NK-92 treated with Interleukin-12 subunit alpha and Interleukin-12 subunit beta, amount 100 ng/mL, for 24 hours (cell line): ENCODE measurements at regions not wholly inside any gene's neighbourhood (a gene's known extent, or its start where the extent isn't known, plus 50 kb on each side); places are given as distances from the start of the nearest gene placed in this dataset.

ENCODE experiments used
- DNase-seq: peaks from one replicate; lab custom pipeline; 2025; lab: John Stamatoyannopoulos, UW

DNA sequence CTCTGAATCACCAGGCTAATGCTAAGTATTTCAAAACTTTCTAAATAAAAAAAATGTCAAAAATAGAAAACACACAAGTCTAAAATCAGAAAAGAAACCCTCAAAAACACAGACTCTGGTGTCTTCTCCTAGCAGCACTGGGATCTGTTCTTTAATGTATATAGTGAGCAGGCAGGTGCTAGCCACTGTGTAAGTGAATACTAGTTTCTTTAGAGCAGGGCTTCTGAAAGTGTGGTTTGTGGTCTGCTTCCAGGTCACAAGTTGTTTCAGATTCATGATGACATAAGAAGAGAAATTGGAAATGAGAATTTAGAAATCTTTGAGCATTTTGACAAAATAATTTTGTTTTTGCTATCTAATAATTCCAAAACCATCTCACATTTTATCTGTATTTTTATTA, 763.1 kb downstream of the USP25 start:
- DNase-seq = no peak

GRCh38 chr21:16496609-16497008, 766.8 kb downstream of the USP25 start:
- DNase-seq = no peak

DNA sequence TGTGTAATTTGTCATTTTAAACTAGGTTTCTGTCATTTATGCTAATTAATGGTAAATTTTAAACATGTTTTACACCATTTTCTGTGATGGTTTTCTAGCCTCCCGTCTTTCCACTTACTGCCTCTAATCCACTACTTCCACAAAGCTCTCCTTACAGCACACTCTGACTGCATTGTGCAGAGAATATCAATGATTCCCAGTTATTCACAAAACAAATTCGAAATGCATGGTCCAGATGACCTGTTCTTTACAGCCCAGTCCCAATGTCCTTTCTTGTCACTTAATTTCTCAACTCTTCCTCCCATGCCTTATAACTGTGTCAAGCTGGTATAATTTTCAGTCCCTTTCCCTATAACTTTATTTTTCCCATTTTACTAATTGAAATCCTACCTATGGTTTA, 770.5 kb downstream of the USP25 start:
- DNase-seq = no peak

- no peak for DNase-seq
Observed at GRCh38 chr21:16502273-16502672, 772.5 kb downstream of the USP25 start.

- DNase-seq = no peak
Observed at GRCh38 chr21:16502897-16503296, 773.1 kb downstream of the USP25 start.

GRCh38 chr21:16504281-16504680, 774.5 kb downstream of the USP25 start:
- no peak for DNase-seq

- DNase-seq = no peak
Observed at GRCh38 chr21:16504766-16505165, 775.0 kb downstream of the USP25 start.

- DNase-seq = no peak
Observed at GRCh38 chr21:16509476-16509875, 779.7 kb downstream of the USP25 start.

- no peak for DNase-seq
Observed at GRCh38 chr21:16514316-16514715, 784.5 kb downstream of the USP25 start.

- no peak for DNase-seq
Observed at GRCh38 chr21:16517383-16517782, 787.6 kb downstream of the USP25 start.

- DNase-seq = no peak
Observed at GRCh38 chr21:16519036-16519435, 789.3 kb downstream of the USP25 start.

DNA sequence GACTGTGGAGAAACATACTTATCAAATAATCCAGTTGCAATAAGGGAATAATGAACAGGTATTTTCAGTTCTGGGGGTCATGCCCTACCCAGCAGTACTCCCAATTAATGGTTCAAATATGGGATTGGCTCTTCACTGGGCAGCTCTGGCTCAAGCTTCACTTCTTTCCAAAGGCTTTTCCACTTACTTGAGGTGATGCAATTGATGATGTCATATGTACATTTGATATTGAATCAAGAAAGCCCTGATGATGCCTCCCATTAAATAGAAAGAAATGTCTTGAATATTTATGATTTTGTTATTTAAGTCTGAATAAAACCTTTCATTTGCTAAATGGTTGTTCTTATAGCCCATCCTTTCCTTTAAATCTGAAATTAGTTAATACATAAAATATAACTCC, 789.9 kb downstream of the USP25 start:
- DNase-seq = no peak

GRCh38 chr21:16522548-16522947, 792.8 kb downstream of the USP25 start:
- DNase-seq = no peak

GRCh38 chr21:16530656-16531055, 800.9 kb downstream of the USP25 start:
- no peak for DNase-seq

- DNase-seq = no peak
Observed at GRCh38 chr21:16532840-16533239, 803.1 kb downstream of the USP25 start.

GRCh38 chr21:16533692-16534407, 804.1 kb downstream of the USP25 start:
- DNase-seq = no peak

- no peak for DNase-seq
Observed at GRCh38 chr21:16534408-16535101, 804.8 kb downstream of the USP25 start.

GRCh38 chr21:16535102-16535422, 805.3 kb downstream of the USP25 start:
- no peak for DNase-seq

GRCh38 chr21:16535626-16536025, 805.8 kb downstream of the USP25 start:
- DNase-seq = no peak

GRCh38 chr21:16536140-16536539, 806.4 kb downstream of the USP25 start:
- no peak for DNase-seq

DNA sequence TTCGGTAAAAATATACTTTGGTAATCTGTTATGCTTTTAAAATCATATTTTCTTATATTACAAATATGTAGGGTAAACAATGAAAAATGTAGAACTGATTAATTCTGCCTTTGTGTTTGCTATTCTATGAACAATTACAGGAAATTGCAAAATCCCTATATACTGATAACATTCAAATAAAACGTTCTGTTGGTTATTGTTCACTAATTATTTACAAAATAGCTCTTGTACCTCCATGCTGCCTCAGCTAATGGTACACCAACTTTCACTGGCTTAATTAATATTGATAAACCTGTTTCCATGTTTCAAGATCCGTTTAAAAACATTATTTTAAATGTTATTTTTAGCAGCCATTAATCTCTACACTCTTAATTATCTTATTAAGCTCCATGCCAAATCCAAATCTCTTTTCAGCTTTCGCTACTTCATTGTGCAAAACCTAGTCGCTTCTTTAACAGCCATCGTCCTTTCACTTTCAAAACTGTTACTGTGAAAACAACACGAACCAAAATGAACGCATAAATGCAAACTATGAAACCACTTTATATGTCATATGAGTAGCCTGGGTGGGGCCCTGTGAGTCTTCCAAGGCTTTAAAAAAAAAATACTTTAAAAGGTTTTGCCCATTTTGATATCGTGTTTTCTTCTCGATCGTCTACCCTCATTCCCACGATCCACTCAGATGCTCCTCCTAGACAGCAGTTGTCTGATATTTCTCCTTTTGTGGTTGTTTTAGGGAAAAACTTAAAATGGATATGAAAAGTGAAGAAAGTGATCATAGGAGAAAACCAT, 807.1 kb downstream of the USP25 start:
- no peak for DNase-seq

- no peak for DNase-seq
Observed at GRCh38 chr21:16537501-16537900, 807.7 kb downstream of the USP25 start.

- DNase-seq = no peak
Observed at GRCh38 chr21:16538405-16538804, 808.6 kb downstream of the USP25 start.
